HEK293 (cell line): ENCODE measurements at regions not wholly inside any gene's neighbourhood (a gene's known extent, or its start where the extent isn't known, plus 50 kb on each side); places are given as distances from the start of the nearest gene placed in this dataset.

Experiments
- CTCF ChIP-seq: fragments of 450-650 bp; formaldehyde crosslinking; IDR thresholded peaks from 2 replicates; pipeline ENCODE4 v1.5.1; 2016; ENCODE audit warnings: missing biosample characterization, missing genetic modification characterization
- GLI4 ChIP-seq: fragments of 450-650 bp; formaldehyde crosslinking; IDR thresholded peaks from 2 replicates; pipeline ENCODE4 v1.5.1; 2016; ENCODE audit warnings: missing biosample characterization, missing genetic modification characterization
- GLIS2 ChIP-seq: fragments of 450-650 bp; formaldehyde crosslinking; IDR thresholded peaks from 2 replicates; pipeline ENCODE4 v1.5.1; 2016; ENCODE audit warnings: missing biosample characterization, missing genetic modification characterization
- YY1 ChIP-seq: fragments of 450-650 bp; formaldehyde crosslinking; IDR thresholded peaks from 2 replicates; pipeline ENCODE4 v1.5.1; 2018; ENCODE audit warnings: missing biosample characterization, missing genetic modification characterization
- ZBTB17 ChIP-seq: fragments of 450-650 bp; formaldehyde crosslinking; IDR thresholded peaks from 2 replicates; pipeline ENCODE4 v1.5.1; 2016; ENCODE audit warnings: missing biosample characterization, missing genetic modification characterization
- ZBTB7A ChIP-seq: fragments of 450-650 bp; formaldehyde crosslinking; IDR thresholded peaks from 2 replicates; pipeline ENCODE4 v1.5.1; 2016; ENCODE audit warnings: low read depth, missing biosample characterization, missing genetic modification characterization
- ZNF138 ChIP-seq: fragments of 450-650 bp; formaldehyde crosslinking; IDR thresholded peaks from 2 replicates; pipeline ENCODE4 v1.5.1; 2016; ENCODE audit warnings: missing biosample characterization, missing genetic modification characterization, borderline replicate concordance
- ZNF146 ChIP-seq: fragments of 450-650 bp; formaldehyde crosslinking; IDR thresholded peaks from 2 replicates; pipeline ENCODE4 v1.5.1; 2016; ENCODE audit warnings: missing biosample characterization, missing genetic modification characterization
- ZNF266 ChIP-seq: fragments of 450-650 bp; formaldehyde crosslinking; IDR thresholded peaks from 2 replicates; pipeline ENCODE4 v1.5.1; 2016; ENCODE audit warnings: missing biosample characterization, missing genetic modification characterization, low read depth
- ZNF571 ChIP-seq: fragments of 450-650 bp; formaldehyde crosslinking; IDR thresholded peaks from 2 replicates; pipeline ENCODE4 v1.5.0; 2017; ENCODE audit warnings: missing biosample characterization, missing genetic modification characterization
- TF ChIP-seq, protein P1 (sequence below): fragments of 450-650 bp; formaldehyde crosslinking; IDR thresholded peaks from 2 replicates; pipeline ENCODE4 v1.5.1; 2016; ENCODE audit warnings: missing biosample characterization, missing genetic modification characterization, borderline replicate concordance

DNA sequence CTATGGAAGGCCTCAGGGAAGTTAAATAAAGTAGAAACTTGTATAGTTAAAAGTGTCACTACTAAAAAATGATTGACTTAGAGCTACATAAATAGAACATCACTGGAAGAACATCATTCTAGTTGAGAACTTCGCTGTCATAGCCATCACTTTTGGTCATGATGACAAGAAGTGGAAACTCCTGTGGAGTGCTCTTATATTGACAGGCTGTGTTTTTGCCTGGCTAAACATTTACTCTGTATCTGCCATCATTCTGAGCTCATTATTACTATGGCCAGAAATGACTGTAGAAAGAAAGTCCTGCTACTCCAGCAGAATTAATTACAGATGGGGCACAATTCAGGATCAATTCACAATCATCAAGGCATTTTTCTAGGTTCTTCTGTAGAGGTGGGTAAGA, 165.1 kb upstream of the GOLIM4 start:
- TF ChIP-seq ZBTB17 (tag by site-specific recombination) (no peak), CTCF (tag by site-specific recombination) (no peak), YY1 (no peak), ZBTB7A (no peak), GLI4 (tag by site-specific recombination) (no peak), ZNF138 (tag by site-specific recombination) (no peak), ZNF266 (no peak), GLIS2 (tag by site-specific recombination) (no peak), ZNF571 (tag by site-specific recombination) (no peak), ZNF146 (tag by site-specific recombination) (no peak)
- TF ChIP-seq, protein P1, sequence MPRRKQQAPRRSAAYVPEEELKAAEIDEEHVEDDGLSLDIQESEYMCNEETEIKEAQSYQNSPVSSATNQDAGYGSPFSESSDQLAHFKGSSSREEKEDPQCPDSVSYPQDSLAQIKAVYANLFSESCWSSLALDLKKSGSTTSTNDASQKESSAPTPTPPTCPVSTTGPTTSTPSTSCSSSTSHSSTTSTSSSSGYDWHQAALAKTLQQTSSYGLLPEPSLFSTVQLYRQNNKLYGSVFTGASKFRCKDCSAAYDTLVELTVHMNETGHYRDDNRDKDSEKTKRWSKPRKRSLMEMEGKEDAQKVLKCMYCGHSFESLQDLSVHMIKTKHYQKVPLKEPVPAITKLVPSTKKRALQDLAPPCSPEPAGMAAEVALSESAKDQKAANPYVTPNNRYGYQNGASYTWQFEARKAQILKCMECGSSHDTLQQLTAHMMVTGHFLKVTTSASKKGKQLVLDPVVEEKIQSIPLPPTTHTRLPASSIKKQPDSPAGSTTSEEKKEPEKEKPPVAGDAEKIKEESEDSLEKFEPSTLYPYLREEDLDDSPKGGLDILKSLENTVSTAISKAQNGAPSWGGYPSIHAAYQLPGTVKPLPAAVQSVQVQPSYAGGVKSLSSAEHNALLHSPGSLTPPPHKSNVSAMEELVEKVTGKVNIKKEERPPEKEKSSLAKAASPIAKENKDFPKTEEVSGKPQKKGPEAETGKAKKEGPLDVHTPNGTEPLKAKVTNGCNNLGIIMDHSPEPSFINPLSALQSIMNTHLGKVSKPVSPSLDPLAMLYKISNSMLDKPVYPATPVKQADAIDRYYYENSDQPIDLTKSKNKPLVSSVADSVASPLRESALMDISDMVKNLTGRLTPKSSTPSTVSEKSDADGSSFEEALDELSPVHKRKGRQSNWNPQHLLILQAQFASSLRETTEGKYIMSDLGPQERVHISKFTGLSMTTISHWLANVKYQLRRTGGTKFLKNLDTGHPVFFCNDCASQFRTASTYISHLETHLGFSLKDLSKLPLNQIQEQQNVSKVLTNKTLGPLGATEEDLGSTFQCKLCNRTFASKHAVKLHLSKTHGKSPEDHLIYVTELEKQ = no peak
